Progenitor cell of endocrine pancreas (in vitro differentiated cells): ENCODE measurements at regions not wholly inside any gene's neighbourhood (a gene's known extent, or its start where the extent isn't known, plus 50 kb on each side); places are given as distances from the start of the nearest gene placed in this dataset.

Experiments
- DNase-seq: peaks from one replicate; pipeline ENCODE4 v3.0.0; 2021; ENCODE audit warnings: low spot score; ENCODE audit not compliant: unreplicated experiment
- H3K27ac Mint-ChIP-seq: 2 replicates; pipeline ENCODE4 v1.8.0; 2021; ENCODE audit warnings: mild to moderate bottlenecking, moderate library complexity, mixed read lengths
- H3K27me3 Mint-ChIP-seq: 2 replicates; pipeline ENCODE4 v1.8.0; 2021; ENCODE audit warnings: mixed read lengths
- H3K36me3 Mint-ChIP-seq: 2 replicates; pipeline ENCODE4 v1.8.0; 2022; ENCODE audit warnings: mixed read lengths; ENCODE audit not compliant: insufficient read depth
- H3K4me1 Mint-ChIP-seq: 2 replicates; pipeline ENCODE4 v1.8.0; 2021; ENCODE audit warnings: low read depth, mixed read lengths
- H3K4me3 Mint-ChIP-seq: 2 replicates; pipeline ENCODE4 v1.8.0; 2021; ENCODE audit warnings: low read depth, mild to moderate bottlenecking, moderate library complexity, mixed read lengths
- H3K9me3 Mint-ChIP-seq: 2 replicates; pipeline ENCODE4 v1.8.0; 2021; ENCODE audit warnings: low read depth, mixed read lengths
- CTCF ChIP-seq: fragments of 200-600 bp; sonication (generic); IDR thresholded peaks from one replicate; pipeline ENCODE4 v1.5.0; 2021; ENCODE audit warnings: antibody characterized with exemption, mild to moderate bottlenecking; ENCODE audit not compliant: unreplicated experiment

DNA sequence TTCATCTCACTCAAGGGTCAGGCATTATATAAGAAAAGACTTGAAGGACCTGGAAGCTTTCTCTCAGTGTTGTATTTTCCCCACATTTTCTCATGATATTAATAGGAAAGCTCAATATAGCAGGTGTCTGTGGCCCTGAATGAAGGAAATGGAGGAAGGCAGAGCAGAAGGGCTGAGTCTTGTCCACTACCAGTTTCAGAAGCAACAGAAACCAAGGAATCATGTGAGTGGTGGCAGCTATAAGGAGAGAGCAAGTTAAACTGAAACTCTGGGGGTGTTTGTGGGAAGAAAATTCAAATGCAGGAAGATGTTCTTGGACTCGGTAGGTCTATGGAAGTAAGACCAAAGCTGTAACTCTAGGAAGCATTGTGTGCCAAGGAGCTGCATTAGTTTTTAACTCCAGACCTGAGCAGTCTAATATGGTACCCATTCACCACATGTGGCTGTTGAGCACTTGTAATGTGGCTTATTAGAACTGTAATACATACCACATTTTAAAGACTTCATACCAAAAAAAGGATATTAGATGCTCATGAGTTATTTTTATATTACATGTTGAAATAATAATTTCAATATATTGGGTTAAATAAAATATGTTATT is 278.8 kb upstream of the GADL1 start:
- Mint-ChIP-seq H3K9me3 (no peaks in the 10 kb centered on the region), H3K4me1 (peaks cover 2% of the 10 kb centered on the region), H3K4me3 (no peak overlapping the region), H3K36me3 (no peaks in the 10 kb centered on the region), H3K27me3 (no peaks in the 10 kb centered on the region), H3K27ac (no peak overlapping the region)
- TF ChIP-seq CTCF, result no peak
- DNase-seq, result no peak

DNA sequence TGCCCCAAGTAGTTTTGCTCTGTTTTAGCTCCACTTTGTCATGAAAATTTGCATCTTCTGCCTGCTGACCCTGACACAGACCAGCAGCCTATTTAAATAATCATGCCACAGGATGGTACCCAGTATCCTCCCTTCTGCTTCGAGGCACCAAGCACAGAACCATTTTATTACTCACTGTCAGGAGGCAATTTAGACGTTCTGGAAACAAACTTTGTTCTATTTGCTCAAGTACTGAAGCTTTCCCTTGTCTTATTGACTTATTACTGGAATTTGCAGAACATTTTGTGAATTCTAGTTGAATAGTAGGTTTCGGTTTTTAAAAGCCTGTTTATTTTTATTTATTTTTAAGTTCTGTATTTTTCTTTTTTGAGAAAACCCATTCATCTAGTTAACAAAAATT is 279.6 kb upstream of the GADL1 start:
- Mint-ChIP-seq H3K4me3 (no peak overlapping the region), H3K27me3 (no peaks in the 10 kb centered on the region), H3K36me3 (no peaks in the 10 kb centered on the region), H3K9me3 (no peaks in the 10 kb centered on the region), H3K4me1 (peaks cover 2% of the 10 kb centered on the region), H3K27ac (no peak overlapping the region)
- TF ChIP-seq CTCF, result no peak
- DNase-seq, result no peak

DNA sequence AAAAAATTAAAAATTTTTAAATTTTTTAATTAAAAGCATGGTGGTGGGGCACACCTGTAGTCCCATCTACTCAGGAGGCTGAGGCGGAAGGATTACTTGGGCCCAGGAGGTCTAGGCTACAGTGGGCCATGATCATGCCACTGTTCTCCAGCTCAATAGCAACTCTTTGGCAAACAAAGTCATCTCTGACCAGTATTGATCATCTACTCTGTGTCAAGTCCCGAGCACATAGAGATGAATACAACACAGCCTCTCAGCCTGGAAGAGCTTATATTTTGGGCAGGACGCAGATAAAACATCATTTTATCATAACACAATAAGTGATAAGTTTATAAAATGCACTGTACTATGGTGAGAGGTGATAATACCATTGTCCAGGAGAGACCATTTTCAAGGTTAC is 281.6 kb upstream of the GADL1 start:
- Mint-ChIP-seq H3K4me3 (no peak overlapping the region), H3K27me3 (no peaks in the 10 kb centered on the region), H3K9me3 (no peaks in the 10 kb centered on the region), H3K4me1 (peaks cover 2% of the 10 kb centered on the region), H3K36me3 (no peaks in the 10 kb centered on the region), H3K27ac (no peak overlapping the region)
- DNase-seq, result no peak
- no peak for TF ChIP-seq CTCF

GRCh38 chr3:31178467-31178866 is 284.0 kb upstream of the GADL1 start:
- H3K27ac Mint-ChIP-seq, result no peak overlapping the region
- no peaks in the 10 kb centered on the region for H3K9me3 Mint-ChIP-seq
- no peak for TF ChIP-seq CTCF
- H3K4me1 Mint-ChIP-seq, result peaks cover 2% of the 10 kb centered on the region
- H3K4me3 Mint-ChIP-seq, result no peak overlapping the region
- H3K27me3 Mint-ChIP-seq, result no peaks in the 10 kb centered on the region
- no peaks in the 10 kb centered on the region for H3K36me3 Mint-ChIP-seq
- DNase-seq, result no peak

DNA sequence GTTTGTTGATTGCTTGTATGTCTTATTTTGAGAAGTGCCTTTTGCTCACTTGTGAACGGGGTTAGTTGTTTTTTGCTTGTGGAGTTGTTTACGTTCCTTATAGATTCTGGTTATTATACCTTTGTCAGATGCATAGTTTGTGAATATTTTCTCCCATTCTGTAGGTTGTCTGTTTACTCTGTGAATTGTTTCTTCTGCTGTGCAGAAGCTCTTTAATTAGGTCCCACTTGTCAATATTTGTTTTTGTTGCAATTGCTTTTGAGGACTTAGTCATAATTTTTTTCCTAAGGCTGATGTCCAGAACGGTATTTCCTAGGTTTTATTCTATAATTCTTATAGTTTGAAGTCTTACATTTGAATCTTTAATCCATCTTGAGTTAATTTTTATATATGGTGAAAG is 285.3 kb upstream of the GADL1 start:
- H3K27me3 Mint-ChIP-seq, result no peaks in the 10 kb centered on the region
- no peak for DNase-seq
- H3K36me3 Mint-ChIP-seq, result no peaks in the 10 kb centered on the region
- TF ChIP-seq CTCF, result no peak
- H3K4me3 Mint-ChIP-seq, result no peak overlapping the region
- H3K4me1 Mint-ChIP-seq, result peaks cover 1% of the 10 kb centered on the region
- H3K9me3 Mint-ChIP-seq, result no peaks in the 10 kb centered on the region
- no peak overlapping the region for H3K27ac Mint-ChIP-seq
